Loucy (cell line): ENCODE measurements at regions not wholly inside any gene's neighbourhood (a gene's known extent, or its start where the extent isn't known, plus 50 kb on each side); places are given as distances from the start of the nearest gene placed in this dataset.

Experiments
- H2AFZ ChIP-seq: fragments of 200-600 bp; sonication (generic); 2 replicates; pipeline ENCODE4 v1.6.0; 2016; ENCODE audit warnings: antibody characterized with exemption, mild to moderate bottlenecking, low read length, moderate library complexity
- H3F3A ChIP-seq: fragments of 200-600 bp; 2 replicates; pipeline ENCODE4 v1.6.0; 2016; ENCODE audit warnings: antibody characterized with exemption, low read depth, mild to moderate bottlenecking
- H3K27me3 ChIP-seq: fragments of 200-600 bp; sonication (generic); 2 replicates; pipeline ENCODE4 v1.6.1; 2014; ENCODE audit warnings: low read length, mild to moderate bottlenecking; ENCODE audit not compliant: insufficient read depth, poor library complexity, severe bottlenecking
- H3K36me3 ChIP-seq: fragments of 200-600 bp; sonication (generic); 2 replicates; pipeline ENCODE4 v1.6.1; 2016; ENCODE audit warnings: low read length; ENCODE audit not compliant: insufficient read depth
- H3K4me1 ChIP-seq: fragments of 200-600 bp; sonication (generic); 2 replicates; pipeline ENCODE4 v1.5.1; 2014; ENCODE audit warnings: low read length, mild to moderate bottlenecking; ENCODE audit not compliant: insufficient read depth, poor library complexity, severe bottlenecking
- H3K4me2 ChIP-seq: fragments of 200-600 bp; sonication (generic); 2 replicates; pipeline ENCODE4 v1.6.0; 2014; ENCODE audit warnings: antibody characterized with exemption, low read length, low read depth, mild to moderate bottlenecking; ENCODE audit not compliant: poor library complexity, severe bottlenecking
- H3K4me3 ChIP-seq: fragments of 200-600 bp; sonication (generic); 2 replicates; pipeline ENCODE4 v1.5.1; 2014; ENCODE audit warnings: low read length, mild to moderate bottlenecking, mixed read lengths; ENCODE audit not compliant: poor library complexity, severe bottlenecking
- H3K79me2 ChIP-seq: fragments of 200-600 bp; sonication (generic); 2 replicates; pipeline ENCODE4 v1.6.1; 2014; ENCODE audit warnings: low read length; ENCODE audit not compliant: insufficient read depth
- H3K9ac ChIP-seq: fragments of 200-600 bp; sonication (generic); 2 replicates; pipeline ENCODE4 v1.6.0; 2014; ENCODE audit warnings: mild to moderate bottlenecking, low read depth, low read length, moderate library complexity; ENCODE audit not compliant: poor library complexity, severe bottlenecking
- H3K9me2 ChIP-seq: fragments of 200-600 bp; sonication (generic); replicated peaks from 2 replicates; pipeline ENCODE4 v1.6.1; 2016; ENCODE audit warnings: low read depth, low read length, mixed read lengths
- H3K9me3 ChIP-seq: fragments of 200-600 bp; sonication (generic); 2 replicates; pipeline ENCODE4 v1.6.1; 2014; ENCODE audit warnings: mild to moderate bottlenecking, antibody characterized with exemption, low read length, low read depth; ENCODE audit not compliant: insufficient read depth
- H4K20me1 ChIP-seq: fragments of 200-600 bp; sonication (generic); 2 replicates; pipeline ENCODE4 v1.6.0; 2014; ENCODE audit warnings: antibody characterized with exemption, low read length, mild to moderate bottlenecking; ENCODE audit not compliant: insufficient read depth, poor library complexity, severe bottlenecking
- CTCF ChIP-seq: fragments of 200-600 bp; sonication (generic); conservative IDR thresholded peaks from 2 replicates; pipeline ENCODE4 v1.5.1; 2014; ENCODE audit warnings: mild to moderate bottlenecking, antibody characterized with exemption, low read length
- EZH2phosphoT487 ChIP-seq: fragments of 200-600 bp; IDR thresholded peaks from 2 replicates; pipeline ENCODE4 v1.6.1; 2018; ENCODE audit warnings: antibody characterized with exemption, mild to moderate bottlenecking, moderate library complexity, borderline replicate concordance

GRCh38 chr2:156787517-156787916 lies 351.3 kb downstream of the GPD2 start:
- H3K9ac ChIP-seq: no peak overlapping the region
- H2AFZ ChIP-seq: no peak overlapping the region
- H3K9me3 ChIP-seq: no peaks in the 10 kb centered on the region
- H3K4me2 ChIP-seq: no peak overlapping the region
- H3K4me1 ChIP-seq: no peaks in the 10 kb centered on the region
- H3K27me3 ChIP-seq: no peaks in the 10 kb centered on the region
- H3F3A ChIP-seq: no peaks in the 10 kb centered on the region
- no peak overlapping the region for H3K4me3 ChIP-seq
- no peaks in the 10 kb centered on the region for H4K20me1 ChIP-seq
- no peaks in the 10 kb centered on the region for H3K36me3 ChIP-seq
- no peak for TF ChIP-seq EZH2phosphoT487
- TF ChIP-seq CTCF: no peak
- H3K9me2 ChIP-seq: no peaks in the 10 kb centered on the region; the same call in 1 of the 2 replicates
- no peaks in the 10 kb centered on the region for H3K79me2 ChIP-seq

- Histone ChIP-seq H3K4me2 (no peak overlapping the region), H2AFZ (no peak overlapping the region), H3K79me2 (no peaks in the 10 kb centered on the region), H3K36me3 (no peaks in the 10 kb centered on the region), H3K9ac (no peak overlapping the region), H3K27me3 (no peaks in the 10 kb centered on the region), H3K9me3 (no peaks in the 10 kb centered on the region), H4K20me1 (no peaks in the 10 kb centered on the region), H3K4me1 (no peaks in the 10 kb centered on the region), H3F3A (no peaks in the 10 kb centered on the region), H3K4me3 (no peak overlapping the region), H3K9me2 (no peaks in the 10 kb centered on the region; the same call in 1 of the 2 replicates)
- TF ChIP-seq CTCF (no peak), EZH2phosphoT487 (no peak)
Measured at GRCh38 chr2:156790343-156791037, 354.3 kb downstream of the GPD2 start.

- TF ChIP-seq CTCF: no peak
- TF ChIP-seq EZH2phosphoT487: no peak
- Histone ChIP-seq H3K4me1 (no peaks in the 10 kb centered on the region), H3K36me3 (no peaks in the 10 kb centered on the region), H3K79me2 (no peaks in the 10 kb centered on the region), H3K9ac (no peak overlapping the region), H3K4me3 (no peak overlapping the region), H3K9me2 (no peaks in the 10 kb centered on the region), H3K27me3 (no peaks in the 10 kb centered on the region), H3K9me3 (no peaks in the 10 kb centered on the region), H3K4me2 (no peak overlapping the region), H4K20me1 (no peaks in the 10 kb centered on the region), H2AFZ (no peak overlapping the region), H3F3A (no peaks in the 10 kb centered on the region)
Measured at GRCh38 chr2:156792242-156792840, 356.2 kb downstream of the GPD2 start.
